ENCODE measurements at regions not wholly inside any gene's neighbourhood (a gene's known extent, or its start where the extent isn't known, plus 50 kb on each side); places are given as distances from the start of the nearest gene placed in this dataset.

DNA sequence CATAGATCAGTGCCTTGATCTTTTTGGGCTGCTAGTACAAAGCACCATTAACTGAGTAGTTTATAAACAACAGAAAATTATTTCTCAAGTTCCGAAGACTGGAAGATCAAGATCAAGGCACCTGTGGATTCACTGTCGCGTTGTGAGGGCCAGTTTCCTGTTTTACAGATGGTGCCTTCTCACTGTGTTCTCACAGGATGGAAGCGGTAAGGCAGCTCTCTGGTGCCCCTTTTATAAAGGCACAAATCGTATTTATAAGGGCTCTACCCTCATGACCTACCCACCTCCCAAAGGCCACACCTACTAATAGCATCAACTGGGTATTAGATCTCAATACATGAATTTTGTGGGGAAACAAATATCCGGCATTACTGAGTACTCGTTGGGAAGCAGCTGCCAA, 729.5 kb upstream of the SLC39A10 start:
- DNase-seq (ENCODE audit: low read depth): no peak
- TF ChIP-seq, protein P1, sequence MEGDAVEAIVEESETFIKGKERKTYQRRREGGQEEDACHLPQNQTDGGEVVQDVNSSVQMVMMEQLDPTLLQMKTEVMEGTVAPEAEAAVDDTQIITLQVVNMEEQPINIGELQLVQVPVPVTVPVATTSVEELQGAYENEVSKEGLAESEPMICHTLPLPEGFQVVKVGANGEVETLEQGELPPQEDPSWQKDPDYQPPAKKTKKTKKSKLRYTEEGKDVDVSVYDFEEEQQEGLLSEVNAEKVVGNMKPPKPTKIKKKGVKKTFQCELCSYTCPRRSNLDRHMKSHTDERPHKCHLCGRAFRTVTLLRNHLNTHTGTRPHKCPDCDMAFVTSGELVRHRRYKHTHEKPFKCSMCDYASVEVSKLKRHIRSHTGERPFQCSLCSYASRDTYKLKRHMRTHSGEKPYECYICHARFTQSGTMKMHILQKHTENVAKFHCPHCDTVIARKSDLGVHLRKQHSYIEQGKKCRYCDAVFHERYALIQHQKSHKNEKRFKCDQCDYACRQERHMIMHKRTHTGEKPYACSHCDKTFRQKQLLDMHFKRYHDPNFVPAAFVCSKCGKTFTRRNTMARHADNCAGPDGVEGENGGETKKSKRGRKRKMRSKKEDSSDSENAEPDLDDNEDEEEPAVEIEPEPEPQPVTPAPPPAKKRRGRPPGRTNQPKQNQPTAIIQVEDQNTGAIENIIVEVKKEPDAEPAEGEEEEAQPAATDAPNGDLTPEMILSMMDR (IDR thresholded peaks at IDR 0.05; ENCODE audit: insufficient read depth, low read depth, low read length): no peak
- no peak overlapping the region for H3K4me3 ChIP-seq (ENCODE audit: low read depth, low read length)

DNA sequence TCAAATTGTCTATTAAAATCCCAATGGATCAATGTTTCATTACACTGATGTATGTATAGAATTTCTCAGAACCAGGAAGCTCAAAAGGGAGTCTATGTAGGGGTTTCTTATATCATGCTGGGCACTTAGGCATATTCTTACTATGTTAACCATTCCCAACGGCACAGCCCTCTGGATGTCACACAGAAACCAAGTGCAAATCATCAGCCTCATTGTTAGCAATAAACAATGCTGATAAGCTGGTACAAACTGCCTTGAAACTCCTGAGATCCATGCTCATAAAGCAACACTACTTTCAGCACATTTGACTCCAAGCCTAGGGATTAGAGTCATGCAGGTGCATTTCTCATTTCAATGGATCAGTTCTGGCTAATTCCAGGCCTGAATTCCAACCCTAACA, 730.2 kb upstream of the SLC39A10 start:
- H3K4me3 ChIP-seq (ENCODE audit: low read depth, low read length): no peak overlapping the region
- TF ChIP-seq, protein P1 (IDR thresholded peaks at IDR 0.05; ENCODE audit: insufficient read depth, low read depth, low read length): no peak
- DNase-seq (ENCODE audit: low read depth): no peak

DNA sequence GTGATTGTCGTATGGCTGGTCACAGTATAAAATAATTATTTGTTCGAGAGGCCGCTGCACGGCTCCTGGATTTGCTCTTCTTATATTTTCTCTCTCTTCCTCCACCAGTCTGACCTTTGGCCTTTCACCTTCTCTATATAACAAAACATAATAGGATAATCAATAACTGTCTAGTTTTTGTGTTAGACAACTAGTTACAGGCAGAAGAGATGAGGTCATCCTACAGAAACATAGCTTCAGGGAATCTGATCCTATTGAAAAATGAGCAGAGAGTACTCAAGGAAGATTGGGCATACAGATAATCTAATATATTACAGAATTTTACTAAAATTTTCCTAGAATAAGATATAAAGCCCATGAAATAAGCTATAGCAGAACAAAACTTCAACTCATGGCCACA, 731.3 kb upstream of the SLC39A10 start:
- no peak overlapping the region for H3K4me3 ChIP-seq (ENCODE audit: low read depth, low read length)
- TF ChIP-seq, protein P1 (IDR thresholded peaks at IDR 0.05; ENCODE audit: insufficient read depth, low read depth, low read length): no peak
- no peak for DNase-seq (ENCODE audit: low read depth)

DNA sequence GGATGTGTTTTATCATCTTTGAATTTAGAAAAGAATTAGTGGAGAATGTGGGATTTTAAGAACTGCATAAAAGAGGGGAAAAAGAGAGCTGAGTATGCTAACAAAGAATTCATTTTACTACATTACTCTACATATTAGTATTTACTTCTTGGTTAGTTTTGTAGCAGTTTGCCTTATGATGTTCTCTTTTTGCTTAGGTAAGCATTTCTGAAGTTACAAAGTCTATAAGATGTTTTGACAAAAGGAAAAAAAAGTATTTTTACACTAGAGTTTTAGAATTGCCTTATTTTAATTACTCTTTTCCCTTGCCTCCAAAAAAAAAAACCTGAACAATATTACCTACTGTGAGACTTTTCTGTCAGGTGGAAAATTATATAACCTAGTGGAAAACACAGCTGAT, 739.5 kb upstream of the SLC39A10 start:
- no peak for DNase-seq (ENCODE audit: low read depth)
- TF ChIP-seq, protein P1 (IDR thresholded peaks at IDR 0.05; ENCODE audit: insufficient read depth, low read depth, low read length): no peak

DNA sequence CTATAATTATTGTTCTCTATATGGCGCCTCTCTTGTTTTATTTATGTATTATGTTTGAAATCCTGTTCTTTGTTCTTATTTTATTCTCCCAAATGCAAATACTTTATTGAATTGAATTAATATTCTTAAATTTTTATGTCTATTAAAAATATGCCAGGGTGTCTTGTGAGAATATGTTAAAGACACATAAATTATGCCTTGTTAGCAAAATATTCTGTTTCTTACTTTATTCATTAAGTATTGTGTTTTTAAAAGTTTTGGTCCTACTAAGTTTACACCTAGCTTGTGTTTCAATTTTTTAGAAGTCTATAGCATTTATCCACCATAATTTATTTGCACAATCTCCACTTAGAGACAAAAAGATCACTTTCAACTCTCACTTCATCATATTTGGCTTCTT, 741.5 kb upstream of the SLC39A10 start:
- H3K4me3 ChIP-seq (ENCODE audit: low read depth, low read length): no peak overlapping the region
- DNase-seq (ENCODE audit: low read depth): no peak
- TF ChIP-seq, protein P1 (IDR thresholded peaks at IDR 0.05; ENCODE audit: insufficient read depth, low read depth, low read length): no peak

More for the DNA sequence above, 739.5 kb upstream of the SLC39A10 start:
- no peak overlapping the region for H3K4me3 ChIP-seq (ENCODE audit: low read depth, low read length)

DNA sequence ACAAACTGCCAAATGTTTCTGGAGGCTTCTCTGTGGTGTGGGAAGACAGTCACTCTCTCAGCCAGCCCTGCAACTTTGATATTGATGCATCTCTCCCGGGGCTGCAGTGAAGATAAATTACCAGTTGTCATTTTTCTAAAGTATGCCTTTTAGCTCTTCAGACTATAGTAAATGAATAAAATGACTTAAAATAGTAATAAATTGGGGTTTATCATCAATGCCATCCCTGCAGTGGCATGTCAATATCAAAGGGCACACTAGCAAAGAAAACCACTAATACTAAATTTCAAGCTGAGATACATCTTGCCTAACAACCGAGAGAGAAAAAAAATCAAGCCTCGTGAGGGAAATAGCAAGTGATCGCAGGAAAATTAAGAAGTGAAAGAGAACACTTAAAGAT, 749.5 kb upstream of the SLC39A10 start:
- H3K4me3 ChIP-seq (ENCODE audit: low read depth, low read length): no peak overlapping the region
- DNase-seq (ENCODE audit: low read depth): no peak
- TF ChIP-seq, protein P1 (IDR thresholded peaks at IDR 0.05; ENCODE audit: insufficient read depth, low read depth, low read length): no peak

DNA sequence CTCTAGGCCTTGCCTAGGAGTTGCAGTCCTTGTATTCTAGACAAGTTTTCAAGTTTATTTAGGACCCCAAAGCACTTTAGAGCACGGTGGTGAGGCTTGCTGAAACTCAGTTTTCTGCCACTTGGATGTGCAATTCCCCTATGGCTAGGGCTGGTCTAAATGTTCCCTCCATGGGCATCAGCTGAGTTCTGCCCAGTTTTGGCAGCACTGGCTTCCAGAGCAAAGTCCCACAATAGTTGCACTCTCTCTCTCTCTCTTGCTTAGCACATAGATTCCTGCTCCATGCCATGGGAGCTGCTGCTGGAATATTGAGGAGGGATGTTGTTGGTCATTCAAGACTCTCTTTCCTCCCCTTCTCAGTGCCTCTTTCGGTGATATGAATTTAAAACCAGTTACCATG, 760.2 kb upstream of the SLC39A10 start:
- TF ChIP-seq, protein P1 (IDR thresholded peaks at IDR 0.05; ENCODE audit: insufficient read depth, low read depth, low read length): no peak
- DNase-seq (ENCODE audit: low read depth): no peak
- H3K4me3 ChIP-seq (ENCODE audit: low read depth, low read length): no peak overlapping the region

Data from fibroblast of villous mesenchyme (primary cell).